ENCODE measurements at regions not wholly inside any gene's neighbourhood (a gene's known extent, or its start where the extent isn't known, plus 50 kb on each side); places are given as distances from the start of the nearest gene placed in this dataset.
"Not testable (repeated sequence)": the region's sequence is repeated elsewhere in the genome, so short reads cannot be mapped to it uniquely, and the experiment has no call there.

- Mint-ChIP-seq H3K4me3 (no peak overlapping the region), H3K36me3 (ENCODE audit: low read depth) (no peaks in the 10 kb centered on the region), H3K27me3 (ENCODE audit: low read depth) (no peaks in the 10 kb centered on the region), H3K9me3 (peaks cover 2% of the 10 kb centered on the region), H3K4me1 (ENCODE audit: low read depth) (no peaks in the 10 kb centered on the region), H3K27ac (no peak overlapping the region)
These were observed 231.5 kb downstream of the PTH2R start for GRCh38 chr2:208638059-208638458.

- H3K4me3 Mint-ChIP-seq: no peak overlapping the region
- H3K27ac Mint-ChIP-seq: no peak overlapping the region
- no peaks in the 10 kb centered on the region for H3K4me1 Mint-ChIP-seq (ENCODE audit: low read depth)
- H3K9me3 Mint-ChIP-seq: peaks cover 2% of the 10 kb centered on the region
- H3K27me3 Mint-ChIP-seq (ENCODE audit: low read depth): no peaks in the 10 kb centered on the region
- H3K36me3 Mint-ChIP-seq (ENCODE audit: low read depth): no peaks in the 10 kb centered on the region
These were observed 235.7 kb downstream of the PTH2R start for GRCh38 chr2:208642125-208642779.

DNA sequence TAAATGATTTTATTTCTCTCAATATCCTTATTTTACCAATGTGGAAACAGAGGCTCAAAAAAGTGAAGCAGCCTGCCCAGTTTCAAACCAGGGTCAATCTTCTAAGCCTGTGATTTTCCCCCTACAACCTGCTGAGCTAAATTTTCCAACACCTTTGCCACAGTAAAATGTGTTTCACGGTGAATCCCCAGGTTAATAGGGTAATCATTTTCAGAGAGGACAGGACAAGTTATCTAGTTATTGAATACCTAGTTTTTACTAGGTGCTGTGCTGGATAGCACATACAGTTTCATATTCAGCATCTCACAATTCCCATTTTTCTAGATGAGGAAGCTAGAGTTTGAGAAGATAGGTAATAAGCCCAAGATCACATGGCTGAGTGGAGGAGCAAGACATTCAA lies 236.6 kb downstream of the PTH2R start:
- Mint-ChIP-seq H3K4me3 (no peak overlapping the region), H3K27ac (no peak overlapping the region)

GRCh38 chr2:208645226-208645625 lies 238.6 kb downstream of the PTH2R start:
- Mint-ChIP-seq H3K4me3 (no peak overlapping the region), H3K36me3 (ENCODE audit: low read depth) (no peaks in the 10 kb centered on the region), H3K27me3 (ENCODE audit: low read depth) (no peaks in the 10 kb centered on the region), H3K27ac (no peak overlapping the region), H3K9me3 (no peaks in the 10 kb centered on the region), H3K4me1 (ENCODE audit: low read depth) (no peaks in the 10 kb centered on the region)

More for the DNA sequence above, 236.6 kb downstream of the PTH2R start:
- Mint-ChIP-seq H3K27me3 (ENCODE audit: low read depth) (no peaks in the 10 kb centered on the region), H3K4me1 (ENCODE audit: low read depth) (no peaks in the 10 kb centered on the region), H3K9me3 (no peaks in the 10 kb centered on the region), H3K36me3 (ENCODE audit: low read depth) (no peaks in the 10 kb centered on the region)

- no peaks in the 10 kb centered on the region for H3K27me3 Mint-ChIP-seq (ENCODE audit: low read depth)
- no peak overlapping the region for H3K4me3 Mint-ChIP-seq
- H3K9me3 Mint-ChIP-seq: no peaks in the 10 kb centered on the region
These were observed 241.8 kb downstream of the PTH2R start for GRCh38 chr2:208648368-208648767.

GRCh38 chr2:208653383-208653782 lies 246.8 kb downstream of the PTH2R start:
- no peaks in the 10 kb centered on the region for H3K4me1 Mint-ChIP-seq (ENCODE audit: low read depth)
- no peaks in the 10 kb centered on the region for H3K36me3 Mint-ChIP-seq (ENCODE audit: low read depth)
- no peaks in the 10 kb centered on the region for H3K27me3 Mint-ChIP-seq (ENCODE audit: low read depth)
- H3K9me3 Mint-ChIP-seq: no peaks in the 10 kb centered on the region
- no peak overlapping the region for H3K4me3 Mint-ChIP-seq
- H3K27ac Mint-ChIP-seq: no peak overlapping the region

More at GRCh38 chr2:208648368-208648767, 241.8 kb downstream of the PTH2R start:
- Mint-ChIP-seq H3K4me1 (ENCODE audit: low read depth) (no peaks in the 10 kb centered on the region), H3K27ac (no peak overlapping the region), H3K36me3 (ENCODE audit: low read depth) (no peaks in the 10 kb centered on the region)

DNA sequence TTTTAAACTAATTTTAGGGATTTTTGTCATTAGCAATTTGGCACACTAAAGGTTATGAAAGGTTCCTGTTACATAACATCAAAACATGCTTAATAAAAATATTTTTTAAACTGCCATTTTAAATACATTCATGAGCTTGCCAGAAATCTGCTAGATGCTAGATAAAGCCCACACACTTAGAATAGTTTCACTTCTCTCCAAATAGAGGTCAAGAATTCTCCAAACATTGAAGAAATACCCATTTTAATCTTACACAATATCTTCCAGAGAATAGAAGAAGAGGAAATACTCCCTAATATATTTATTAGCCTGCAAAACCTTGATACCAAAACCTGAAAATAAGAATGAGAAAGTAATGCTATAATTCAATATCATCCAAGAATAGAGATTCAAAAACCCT lies 247.5 kb downstream of the PTH2R start:
- Mint-ChIP-seq H3K27ac (no peak overlapping the region), H3K4me3 (no peak overlapping the region), H3K4me1 (ENCODE audit: low read depth) (no peaks in the 10 kb centered on the region), H3K27me3 (ENCODE audit: low read depth) (no peaks in the 10 kb centered on the region), H3K36me3 (ENCODE audit: low read depth) (no peaks in the 10 kb centered on the region), H3K9me3 (no peaks in the 10 kb centered on the region)

DNA sequence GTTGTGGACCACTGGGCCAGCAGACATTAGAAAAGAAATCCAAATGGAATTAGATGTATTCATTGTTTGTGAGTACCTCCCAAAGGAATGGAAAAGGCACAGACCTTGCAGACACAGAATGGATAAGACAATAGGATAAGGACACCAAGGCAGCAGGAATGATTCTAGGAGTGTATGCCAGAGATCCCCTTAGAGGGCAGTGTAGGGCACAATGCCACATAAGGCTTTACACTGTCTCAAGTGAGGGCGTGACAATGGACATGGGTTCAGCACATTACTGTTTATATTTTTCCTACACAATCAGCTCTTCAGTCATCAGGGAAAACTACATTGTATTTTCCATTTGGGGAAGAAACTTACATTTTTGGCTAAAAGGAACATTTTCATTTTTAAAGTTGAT lies 250.9 kb downstream of the PTH2R start:
- no peaks in the 10 kb centered on the region for H3K4me1 Mint-ChIP-seq (ENCODE audit: low read depth)
- H3K9me3 Mint-ChIP-seq: no peaks in the 10 kb centered on the region
- no peak overlapping the region for H3K27ac Mint-ChIP-seq
- no peaks in the 10 kb centered on the region for H3K36me3 Mint-ChIP-seq (ENCODE audit: low read depth)
- H3K27me3 Mint-ChIP-seq (ENCODE audit: low read depth): no peaks in the 10 kb centered on the region
- no peak overlapping the region for H3K4me3 Mint-ChIP-seq

DNA sequence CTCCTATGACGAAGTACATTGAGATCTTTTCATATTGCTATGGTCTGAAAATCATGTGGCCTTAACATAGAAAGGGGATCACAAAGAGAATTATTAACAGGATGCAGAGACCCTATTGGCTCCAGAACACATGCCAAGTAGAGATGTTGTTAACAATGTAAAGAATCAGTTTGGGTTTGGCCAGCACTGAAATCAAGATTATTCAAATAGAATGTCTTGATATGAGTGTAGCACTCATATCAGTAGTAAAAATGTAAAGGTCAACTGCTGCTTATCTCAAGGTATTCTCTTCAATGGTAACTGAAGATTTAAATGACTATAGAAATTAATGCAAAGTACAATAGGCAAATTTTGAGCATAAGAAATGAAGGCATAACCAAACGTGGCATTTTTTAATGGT lies 262.8 kb downstream of the PTH2R start:
- no peaks in the 10 kb centered on the region for H3K9me3 Mint-ChIP-seq

DNA sequence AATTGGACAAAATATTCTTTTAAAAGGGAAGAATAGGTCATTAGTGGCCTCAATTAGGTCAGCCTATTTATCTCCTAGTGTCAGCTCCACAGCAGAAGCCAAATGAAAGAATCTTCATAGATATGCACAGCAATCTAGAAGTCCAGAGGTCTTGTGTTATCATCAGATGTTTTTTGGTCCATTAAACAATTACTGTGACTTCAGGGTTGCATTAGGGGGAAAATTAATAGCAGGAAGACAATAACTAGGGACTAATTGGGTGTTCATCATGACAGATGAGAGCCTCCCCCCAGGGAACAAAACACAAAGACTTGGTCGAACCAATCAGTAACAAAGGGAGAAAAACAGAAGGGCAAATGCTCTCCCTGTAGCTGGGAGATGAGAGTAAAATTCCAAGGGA lies 264.7 kb downstream of the PTH2R start:
- Mint-ChIP-seq H3K4me1 (ENCODE audit: low read depth) (no peaks in the 10 kb centered on the region), H3K9me3 (no peaks in the 10 kb centered on the region)

More for the DNA sequence above, 262.8 kb downstream of the PTH2R start:
- no peaks in the 10 kb centered on the region for H3K4me1 Mint-ChIP-seq (ENCODE audit: low read depth)
- no peaks in the 10 kb centered on the region for H3K27me3 Mint-ChIP-seq (ENCODE audit: low read depth)
- no peak overlapping the region for H3K27ac Mint-ChIP-seq
- H3K36me3 Mint-ChIP-seq (ENCODE audit: low read depth): no peaks in the 10 kb centered on the region
- no peak overlapping the region for H3K4me3 Mint-ChIP-seq

GRCh38 chr2:208671886-208672680 lies 265.5 kb downstream of the PTH2R start:
- H3K4me1 Mint-ChIP-seq (ENCODE audit: low read depth): no peaks in the 10 kb centered on the region
- H3K27ac Mint-ChIP-seq: no peak overlapping the region
- H3K9me3 Mint-ChIP-seq: no peaks in the 10 kb centered on the region
- H3K4me3 Mint-ChIP-seq: no peak overlapping the region
- no peaks in the 10 kb centered on the region for H3K27me3 Mint-ChIP-seq (ENCODE audit: low read depth)
- no peaks in the 10 kb centered on the region for H3K36me3 Mint-ChIP-seq (ENCODE audit: low read depth)

More for the DNA sequence above, 264.7 kb downstream of the PTH2R start:
- Mint-ChIP-seq H3K36me3 (ENCODE audit: low read depth) (no peaks in the 10 kb centered on the region), H3K27me3 (ENCODE audit: low read depth) (no peaks in the 10 kb centered on the region), H3K4me3 (no peak overlapping the region), H3K27ac (no peak overlapping the region)

GRCh38 chr2:208673631-208674030 lies 267.0 kb downstream of the PTH2R start:
- Mint-ChIP-seq H3K27ac (no peak overlapping the region), H3K4me1 (ENCODE audit: low read depth) (no peaks in the 10 kb centered on the region), H3K36me3 (ENCODE audit: low read depth) (no peaks in the 10 kb centered on the region), H3K27me3 (ENCODE audit: low read depth) (no peaks in the 10 kb centered on the region), H3K9me3 (peaks cover 5% of the 10 kb centered on the region), H3K4me3 (no peak overlapping the region)

DNA sequence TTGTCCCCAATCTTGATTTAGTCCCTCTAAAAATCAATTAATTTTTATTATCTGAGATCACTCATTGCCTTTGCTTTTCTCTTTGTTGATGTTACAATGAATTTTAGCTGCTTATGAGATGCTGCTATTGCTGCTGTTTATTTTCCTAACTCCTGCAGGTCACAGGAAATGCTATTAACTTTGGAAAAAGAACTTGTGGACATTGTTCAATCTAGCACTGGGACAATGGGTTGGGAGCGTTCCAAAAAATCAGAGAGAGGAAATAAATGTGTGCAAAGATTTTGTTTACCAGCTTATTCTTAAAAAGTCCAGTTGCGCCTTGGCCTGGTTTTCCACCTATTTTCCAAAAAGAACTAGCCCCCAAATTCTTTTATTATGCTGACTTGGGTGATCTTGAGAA lies 268.3 kb downstream of the PTH2R start:
- Mint-ChIP-seq H3K4me3 (no peak overlapping the region), H3K9me3 (peaks cover 5% of the 10 kb centered on the region), H3K4me1 (ENCODE audit: low read depth) (no peaks in the 10 kb centered on the region), H3K36me3 (ENCODE audit: low read depth) (no peaks in the 10 kb centered on the region), H3K27ac (no peak overlapping the region), H3K27me3 (ENCODE audit: low read depth) (no peaks in the 10 kb centered on the region)

- H3K27me3 Mint-ChIP-seq (ENCODE audit: low read depth); H3K4me1 Mint-ChIP-seq (ENCODE audit: low read depth): not testable (repeated sequence)
- H3K9me3 Mint-ChIP-seq: peaks cover 11% of the 10 kb centered on the region
These were observed 279.3 kb downstream of the PTH2R start for GRCh38 chr2:208685929-208686328.

DNA sequence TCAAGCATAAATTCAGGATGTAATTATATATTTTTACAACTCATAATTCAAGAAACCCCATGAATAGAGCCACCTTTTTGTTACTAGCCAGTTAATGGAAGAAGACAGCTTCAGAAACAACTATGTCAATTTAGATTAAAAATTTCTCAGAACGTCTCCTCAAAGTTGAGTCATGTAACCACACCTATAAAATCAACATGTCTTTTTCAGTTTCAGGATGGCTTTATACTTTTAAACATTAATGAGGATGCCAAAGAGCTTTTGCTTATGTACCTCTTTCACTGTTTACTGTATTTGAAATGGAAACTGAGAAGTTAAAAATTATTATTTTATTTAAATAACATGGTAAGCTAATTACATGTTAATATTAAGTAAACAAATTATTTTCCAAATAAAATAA lies 280.1 kb downstream of the PTH2R start:
- no peaks in the 10 kb centered on the region for H3K4me1 Mint-ChIP-seq (ENCODE audit: low read depth)
- no peak overlapping the region for H3K27ac Mint-ChIP-seq
- no peak overlapping the region for H3K4me3 Mint-ChIP-seq
- H3K27me3 Mint-ChIP-seq (ENCODE audit: low read depth): no peaks in the 10 kb centered on the region
- H3K9me3 Mint-ChIP-seq: peaks cover 9% of the 10 kb centered on the region
- H3K36me3 Mint-ChIP-seq (ENCODE audit: low read depth): no peaks in the 10 kb centered on the region

More at GRCh38 chr2:208685929-208686328, 279.3 kb downstream of the PTH2R start:
- not testable (repeated sequence) for H3K4me3 Mint-ChIP-seq; H3K36me3 Mint-ChIP-seq (ENCODE audit: low read depth); H3K27ac Mint-ChIP-seq
